SKM-1 (cell line): ENCODE measurements at regions not wholly inside any gene's neighbourhood (a gene's known extent, or its start where the extent isn't known, plus 50 kb on each side); places are given as distances from the start of the nearest gene placed in this dataset.

Experiments used
- DNase-seq: peaks from one replicate; lab custom pipeline; 2025; ENCODE audit not compliant: unreplicated experiment; lab: John Stamatoyannopoulos, UW

- no peak for DNase-seq
These were observed 63.3 kb upstream of the ANXA10 start for GRCh38 chr4:168028970-168029597.

- no peak for DNase-seq
These were observed 54.7 kb upstream of the ANXA10 start for GRCh38 chr4:168037676-168038075.

- no peak for DNase-seq
These were observed 52.7 kb upstream of the ANXA10 start for GRCh38 chr4:168039593-168039992.
